ENCODE measurements at regions not wholly inside any gene's neighbourhood (a gene's known extent, or its start where the extent isn't known, plus 50 kb on each side); places are given as distances from the start of the nearest gene placed in this dataset.

DNA sequence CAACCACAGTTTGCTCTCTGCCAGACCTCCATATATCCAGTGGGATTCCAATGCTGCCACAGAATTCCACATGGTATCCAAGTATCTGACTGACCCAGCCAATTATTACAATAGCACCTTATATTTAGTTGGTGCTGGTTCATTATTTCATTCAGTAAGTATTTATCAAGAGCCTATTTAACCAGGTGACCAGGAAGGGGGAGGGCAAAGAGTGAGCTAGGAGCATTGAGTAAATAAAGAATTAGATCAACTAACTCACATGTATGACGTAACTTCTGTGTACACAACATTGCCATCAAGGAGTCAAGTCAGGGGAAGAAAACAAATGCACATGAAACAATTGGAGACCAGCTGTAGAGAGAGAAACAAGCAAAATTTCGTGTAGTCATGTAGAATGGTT is 207.1 kb upstream of the PAPPA start (continued):
- TF ChIP-seq, protein P1, sequence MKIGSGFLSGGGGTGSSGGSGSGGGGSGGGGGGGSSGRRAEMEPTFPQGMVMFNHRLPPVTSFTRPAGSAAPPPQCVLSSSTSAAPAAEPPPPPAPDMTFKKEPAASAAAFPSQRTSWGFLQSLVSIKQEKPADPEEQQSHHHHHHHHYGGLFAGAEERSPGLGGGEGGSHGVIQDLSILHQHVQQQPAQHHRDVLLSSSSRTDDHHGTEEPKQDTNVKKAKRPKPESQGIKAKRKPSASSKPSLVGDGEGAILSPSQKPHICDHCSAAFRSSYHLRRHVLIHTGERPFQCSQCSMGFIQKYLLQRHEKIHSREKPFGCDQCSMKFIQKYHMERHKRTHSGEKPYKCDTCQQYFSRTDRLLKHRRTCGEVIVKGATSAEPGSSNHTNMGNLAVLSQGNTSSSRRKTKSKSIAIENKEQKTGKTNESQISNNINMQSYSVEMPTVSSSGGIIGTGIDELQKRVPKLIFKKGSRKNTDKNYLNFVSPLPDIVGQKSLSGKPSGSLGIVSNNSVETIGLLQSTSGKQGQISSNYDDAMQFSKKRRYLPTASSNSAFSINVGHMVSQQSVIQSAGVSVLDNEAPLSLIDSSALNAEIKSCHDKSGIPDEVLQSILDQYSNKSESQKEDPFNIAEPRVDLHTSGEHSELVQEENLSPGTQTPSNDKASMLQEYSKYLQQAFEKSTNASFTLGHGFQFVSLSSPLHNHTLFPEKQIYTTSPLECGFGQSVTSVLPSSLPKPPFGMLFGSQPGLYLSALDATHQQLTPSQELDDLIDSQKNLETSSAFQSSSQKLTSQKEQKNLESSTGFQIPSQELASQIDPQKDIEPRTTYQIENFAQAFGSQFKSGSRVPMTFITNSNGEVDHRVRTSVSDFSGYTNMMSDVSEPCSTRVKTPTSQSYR (CRISPR knock-in tag; IDR thresholded peaks at IDR 0.05; ENCODE audit: borderline replicate concordance) = peak; percentile 86
- TF ChIP-seq, protein P2, sequence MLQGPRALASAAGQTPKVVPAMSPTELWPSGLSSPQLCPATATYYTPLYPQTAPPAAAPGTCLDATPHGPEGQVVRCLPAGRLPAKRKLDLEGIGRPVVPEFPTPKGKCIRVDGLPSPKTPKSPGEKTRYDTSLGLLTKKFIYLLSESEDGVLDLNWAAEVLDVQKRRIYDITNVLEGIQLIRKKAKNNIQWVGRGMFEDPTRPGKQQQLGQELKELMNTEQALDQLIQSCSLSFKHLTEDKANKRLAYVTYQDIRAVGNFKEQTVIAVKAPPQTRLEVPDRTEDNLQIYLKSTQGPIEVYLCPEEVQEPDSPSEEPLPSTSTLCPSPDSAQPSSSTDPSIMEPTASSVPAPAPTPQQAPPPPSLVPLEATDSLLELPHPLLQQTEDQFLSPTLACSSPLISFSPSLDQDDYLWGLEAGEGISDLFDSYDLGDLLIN (CRISPR knock-in tag; IDR thresholded peaks at IDR 0.05; ENCODE audit: borderline replicate concordance) = no peak
- TF ChIP-seq ZNF317 (CRISPR knock-in tag; IDR thresholded peaks at IDR 0.05) (no peak), ASH2L (IDR thresholded peaks at IDR 0.05; ENCODE audit: insufficient read length, low read depth, low read length) (no peak), TP53 (CRISPR knock-in tag; conservative IDR thresholded peaks at IDR 0.05) (peak; percentile 93), KLF6 (CRISPR knock-in tag; IDR thresholded peaks at IDR 0.05) (0 out of 2 replicates have a peak, but pooled peaks have one; percentile 30), CEBPG (CRISPR knock-in tag; IDR thresholded peaks at IDR 0.05) (peak; percentile 83), XBP1 (CRISPR knock-in tag; IDR thresholded peaks at IDR 0.05) (no peak), EP300 (IDR thresholded peaks at IDR 0.05; ENCODE audit: low read depth in 2 of 2, low read length in 2 of 2) (peak in 1 of 2 experiments; percentile 83; a peak in 2 of 4 replicates), EP300 (CRISPR knock-in tag; IDR thresholded peaks at IDR 0.05; ENCODE audit: borderline replicate concordance) (peak; percentile 68; the same call in 1 of the 2 replicates), ELF3 (CRISPR knock-in tag; IDR thresholded peaks at IDR 0.05) (peak; percentile 50; the same call in 1 of the 2 replicates), SOX5 (CRISPR knock-in tag; IDR thresholded peaks at IDR 0.05; ENCODE audit: borderline replicate concordance) (peak; percentile 94), ZFAT (CRISPR knock-in tag; conservative IDR thresholded peaks at IDR 0.05) (no peak), ZNF644 (CRISPR knock-in tag; IDR thresholded peaks at IDR 0.05; ENCODE audit: low read depth) (peak; percentile 81), BHLHE40 (IDR thresholded peaks at IDR 0.05; ENCODE audit: low read length) (peak; percentile 70), ATF7 (IDR thresholded peaks at IDR 0.05) (peak; percentile 86), ATF7 (CRISPR knock-in tag; IDR thresholded peaks at IDR 0.05) (no peak), CEBPB (IDR thresholded peaks at IDR 0.05; ENCODE audit: borderline replicate concordance, low read depth, low read length) (peak; percentile 75; the same call in 1 of the 2 replicates), SP5 (CRISPR knock-in tag; IDR thresholded peaks at IDR 0.05; ENCODE audit: borderline replicate concordance, low read depth) (peak; percentile 82)
- TF ChIP-seq, protein P3, sequence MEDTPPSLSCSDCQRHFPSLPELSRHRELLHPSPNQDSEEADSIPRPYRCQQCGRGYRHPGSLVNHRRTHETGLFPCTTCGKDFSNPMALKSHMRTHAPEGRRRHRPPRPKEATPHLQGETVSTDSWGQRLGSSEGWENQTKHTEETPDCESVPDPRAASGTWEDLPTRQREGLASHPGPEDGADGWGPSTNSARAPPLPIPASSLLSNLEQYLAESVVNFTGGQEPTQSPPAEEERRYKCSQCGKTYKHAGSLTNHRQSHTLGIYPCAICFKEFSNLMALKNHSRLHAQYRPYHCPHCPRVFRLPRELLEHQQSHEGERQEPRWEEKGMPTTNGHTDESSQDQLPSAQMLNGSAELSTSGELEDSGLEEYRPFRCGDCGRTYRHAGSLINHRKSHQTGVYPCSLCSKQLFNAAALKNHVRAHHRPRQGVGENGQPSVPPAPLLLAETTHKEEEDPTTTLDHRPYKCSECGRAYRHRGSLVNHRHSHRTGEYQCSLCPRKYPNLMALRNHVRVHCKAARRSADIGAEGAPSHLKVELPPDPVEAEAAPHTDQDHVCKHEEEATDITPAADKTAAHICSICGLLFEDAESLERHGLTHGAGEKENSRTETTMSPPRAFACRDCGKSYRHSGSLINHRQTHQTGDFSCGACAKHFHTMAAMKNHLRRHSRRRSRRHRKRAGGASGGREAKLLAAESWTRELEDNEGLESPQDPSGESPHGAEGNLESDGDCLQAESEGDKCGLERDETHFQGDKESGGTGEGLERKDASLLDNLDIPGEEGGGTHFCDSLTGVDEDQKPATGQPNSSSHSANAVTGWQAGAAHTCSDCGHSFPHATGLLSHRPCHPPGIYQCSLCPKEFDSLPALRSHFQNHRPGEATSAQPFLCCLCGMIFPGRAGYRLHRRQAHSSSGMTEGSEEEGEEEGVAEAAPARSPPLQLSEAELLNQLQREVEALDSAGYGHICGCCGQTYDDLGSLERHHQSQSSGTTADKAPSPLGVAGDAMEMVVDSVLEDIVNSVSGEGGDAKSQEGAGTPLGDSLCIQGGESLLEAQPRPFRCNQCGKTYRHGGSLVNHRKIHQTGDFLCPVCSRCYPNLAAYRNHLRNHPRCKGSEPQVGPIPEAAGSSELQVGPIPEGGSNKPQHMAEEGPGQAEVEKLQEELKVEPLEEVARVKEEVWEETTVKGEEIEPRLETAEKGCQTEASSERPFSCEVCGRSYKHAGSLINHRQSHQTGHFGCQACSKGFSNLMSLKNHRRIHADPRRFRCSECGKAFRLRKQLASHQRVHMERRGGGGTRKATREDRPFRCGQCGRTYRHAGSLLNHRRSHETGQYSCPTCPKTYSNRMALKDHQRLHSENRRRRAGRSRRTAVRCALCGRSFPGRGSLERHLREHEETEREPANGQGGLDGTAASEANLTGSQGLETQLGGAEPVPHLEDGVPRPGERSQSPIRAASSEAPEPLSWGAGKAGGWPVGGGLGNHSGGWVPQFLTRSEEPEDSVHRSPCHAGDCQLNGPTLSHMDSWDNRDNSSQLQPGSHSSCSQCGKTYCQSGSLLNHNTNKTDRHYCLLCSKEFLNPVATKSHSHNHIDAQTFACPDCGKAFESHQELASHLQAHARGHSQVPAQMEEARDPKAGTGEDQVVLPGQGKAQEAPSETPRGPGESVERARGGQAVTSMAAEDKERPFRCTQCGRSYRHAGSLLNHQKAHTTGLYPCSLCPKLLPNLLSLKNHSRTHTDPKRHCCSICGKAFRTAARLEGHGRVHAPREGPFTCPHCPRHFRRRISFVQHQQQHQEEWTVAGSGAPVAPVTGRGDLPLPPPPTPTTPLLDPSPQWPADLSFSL (CRISPR knock-in tag; IDR thresholded peaks at IDR 0.05) = no peak
- TF ChIP-seq, protein P4, sequence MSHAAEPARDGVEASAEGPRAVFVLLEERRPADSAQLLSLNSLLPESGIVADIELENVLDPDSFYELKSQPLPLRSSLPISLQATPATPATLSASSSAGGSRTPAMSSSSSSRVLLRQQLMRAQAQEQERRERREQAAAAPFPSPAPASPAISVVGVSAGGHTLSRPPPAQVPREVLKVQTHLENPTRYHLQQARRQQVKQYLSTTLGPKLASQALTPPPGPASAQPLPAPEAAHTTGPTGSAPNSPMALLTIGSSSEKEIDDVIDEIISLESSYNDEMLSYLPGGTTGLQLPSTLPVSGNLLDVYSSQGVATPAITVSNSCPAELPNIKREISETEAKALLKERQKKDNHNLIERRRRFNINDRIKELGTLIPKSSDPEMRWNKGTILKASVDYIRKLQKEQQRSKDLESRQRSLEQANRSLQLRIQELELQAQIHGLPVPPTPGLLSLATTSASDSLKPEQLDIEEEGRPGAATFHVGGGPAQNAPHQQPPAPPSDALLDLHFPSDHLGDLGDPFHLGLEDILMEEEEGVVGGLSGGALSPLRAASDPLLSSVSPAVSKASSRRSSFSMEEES (CRISPR knock-in tag; IDR thresholded peaks at IDR 0.05) = peak; percentile 80
